Heart left ventricle (tissue), 16 donors: ENCODE measurements at regions not wholly inside any gene's neighbourhood (a gene's known extent, or its start where the extent isn't known, plus 50 kb on each side); places are given as distances from the start of the nearest gene placed in this dataset.

Experiments
- ATAC-seq, 4 donors: fragments of 200-7000 bp; cut with Tn5 transposase; one replicate each; pipeline ENCODE4 v1.9.1; 2020 to 2022; ENCODE audit warnings: moderate library complexity in 4 of 4, mild to moderate bottlenecking in 3 of 4, moderate number of reproducible peaks in 1 of 4
- DNase-seq, 5 donors: peaks; one replicate each; pipeline ENCODE4 v3.0.0-alpha.2; 2020
- H3K27ac ChIP-seq, 12 donors: fragments of 200-600 bp; sonication (generic) in 4 of 12; one replicate each; pipeline versions ENCODE4 v1.5.0 to v1.8.0; 2016 to 2022; ENCODE audit warnings: mild to moderate bottlenecking in 2 of 12
- H3K27me3 ChIP-seq, 9 donors: fragments of 200-600 bp; sonication (generic) in 2 of 9; one replicate each; pipeline versions ENCODE4 v1.5.1 to v1.8.0; 2016 to 2022; ENCODE audit warnings: mild to moderate bottlenecking in 3 of 9
- H3K36me3 ChIP-seq, 9 donors: fragments of 200-600 bp; sonication (generic) in 2 of 9; one replicate each; pipeline versions ENCODE4 v1.5.0 to v1.8.0; 2018 to 2022; ENCODE audit warnings: mild to moderate bottlenecking in 2 of 9
- H3K4me1 ChIP-seq, 12 donors: fragments of 200-600 bp; sonication (generic) in 4 of 12; one replicate each; pipeline versions ENCODE4 v1.5.0 to v1.8.0; 2016 to 2022; ENCODE audit warnings: mild to moderate bottlenecking in 3 of 12
- H3K4me3 ChIP-seq, 12 donors: fragments of 200-600 bp; sonication (generic) in 4 of 12; one replicate each; pipeline versions ENCODE4 v1.5.0 to v1.8.0; 2017 to 2022; ENCODE audit warnings: mild to moderate bottlenecking in 9 of 12, moderate library complexity in 4 of 12
- H3K9me3 ChIP-seq, 12 donors: fragments of 200-600 bp; sonication (generic) in 4 of 12; one replicate each; pipeline versions ENCODE4 v1.5.0 to v1.8.0; 2016 to 2022; ENCODE audit warnings: mild to moderate bottlenecking in 1 of 12
- POLR2A ChIP-seq, 2 donors: fragments of 450-650 bp; IDR thresholded peaks; one replicate each; pipeline ENCODE4 v1.6.1; 2017; ENCODE audit warnings: antibody characterized with exemption in 2 of 2, mild to moderate bottlenecking in 2 of 2, moderate library complexity in 2 of 2
- WGBS, 4 donors: extraction: QIAGEN DNeasy Blood & Tissue Kit in 2 of 4; methylation state at CpG; one replicate each; pipeline versions ENCODE4 v1.1.5 to v1.1.7; 2013 to 2018; 5-methylcytosine and 5-hydroxymethylcytosine counted together
- intact Hi-C, 10 donors: fragments of 100-400 bp; cut with DNase I; formaldehyde crosslinking; loops; one replicate each; pipeline versions ENCODE4 v1.11.1 to v1.14.2; 2022
- TF ChIP-seq, protein P1 (sequence below), 12 donors: fragments of 200-600 bp; sonication (generic) in 4 of 12; IDR thresholded peaks; one replicate each; pipeline versions ENCODE4 v1.5.0 to v1.8.0; 2018 to 2022; ENCODE audit warnings: antibody characterized with exemption in 12 of 12, mild to moderate bottlenecking in 5 of 12
- donor health status: ischemic (EF 13 %, LVEDD 7.1; RV severe dilation, severe dysfunction).
- donor health status: healthy with polysubstance abuse.
- donor health status: DM: no; HTN: yes; CAD: no.
- donor health status: DM: no; HTN: no; CAD: no.
- donor health status: ischemic (EF 25% LVEDD 6.9; RV normal size, moderate dysfunction).
- donor health status: ischemic (EF 25% LVEDD 5.7; RV mildly dilated, moderate dysfunction).
- donor health status: healthy.
- donor health status: DM: yes; HTN: yes; CAD: no.
- donor health status: ischemic (EF 35%, LVEDD 5.7; RV mildly dilated, moderate dysfunction).
- donor health status: nonischemic (EF 11% LVEDD 7.7; RV severe dilation, severe dysfunction).
- donor health status: DM: yes; HTN: yes; CAD: no.
- donor health status: PGD.
- donor health status: ischemic (EF 29% LVEDD 5.4; RV normal size, mild dysfunction).
- donor health status: nonischemic (EF 23%, LVEDD 6.1; RV moderate dilation, normal function).

DNA sequence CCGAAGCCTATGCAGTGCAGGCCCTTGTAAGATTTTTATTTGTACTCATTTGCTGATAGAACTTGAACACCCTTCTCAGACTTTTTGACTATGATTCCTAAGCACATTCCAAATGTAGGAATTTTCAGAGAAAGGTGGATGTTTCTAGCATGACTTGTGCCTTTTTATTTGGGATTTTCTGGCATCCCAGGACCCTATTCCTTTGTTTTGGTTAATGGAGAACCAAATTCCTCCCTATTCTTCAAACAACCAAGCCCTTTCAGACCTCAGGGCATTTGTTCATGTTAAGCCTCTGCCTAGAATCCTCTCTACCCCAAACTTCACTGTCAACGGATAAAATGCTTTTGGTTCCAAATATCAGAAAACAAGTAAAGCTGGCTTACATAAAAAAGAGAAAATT, 371.1 kb downstream of the DDX10 start:
- Histone ChIP-seq H3K9me3 (no peaks in the 10 kb centered on the region), H3K27ac (no peak overlapping the region), H3K4me1 (no peaks in the 10 kb centered on the region), H3K4me3 (no peak overlapping the region), H3K27me3 (no peaks in the 10 kb centered on the region), H3K36me3 (no peaks in the 10 kb centered on the region)
- TF ChIP-seq, protein P1, sequence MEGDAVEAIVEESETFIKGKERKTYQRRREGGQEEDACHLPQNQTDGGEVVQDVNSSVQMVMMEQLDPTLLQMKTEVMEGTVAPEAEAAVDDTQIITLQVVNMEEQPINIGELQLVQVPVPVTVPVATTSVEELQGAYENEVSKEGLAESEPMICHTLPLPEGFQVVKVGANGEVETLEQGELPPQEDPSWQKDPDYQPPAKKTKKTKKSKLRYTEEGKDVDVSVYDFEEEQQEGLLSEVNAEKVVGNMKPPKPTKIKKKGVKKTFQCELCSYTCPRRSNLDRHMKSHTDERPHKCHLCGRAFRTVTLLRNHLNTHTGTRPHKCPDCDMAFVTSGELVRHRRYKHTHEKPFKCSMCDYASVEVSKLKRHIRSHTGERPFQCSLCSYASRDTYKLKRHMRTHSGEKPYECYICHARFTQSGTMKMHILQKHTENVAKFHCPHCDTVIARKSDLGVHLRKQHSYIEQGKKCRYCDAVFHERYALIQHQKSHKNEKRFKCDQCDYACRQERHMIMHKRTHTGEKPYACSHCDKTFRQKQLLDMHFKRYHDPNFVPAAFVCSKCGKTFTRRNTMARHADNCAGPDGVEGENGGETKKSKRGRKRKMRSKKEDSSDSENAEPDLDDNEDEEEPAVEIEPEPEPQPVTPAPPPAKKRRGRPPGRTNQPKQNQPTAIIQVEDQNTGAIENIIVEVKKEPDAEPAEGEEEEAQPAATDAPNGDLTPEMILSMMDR (IDR thresholded peaks at IDR 0.05): no peak
- TF ChIP-seq POLR2A (IDR thresholded peaks at IDR 0.05): no peak
- intact Hi-C loops: no loop called here
- ATAC-seq (no peak), DNase-seq (no peak)
- 81 to 84% (median 83%) methylated on average over 2 of the region's 2 CpGs for WGBS, 4 donors

DNA sequence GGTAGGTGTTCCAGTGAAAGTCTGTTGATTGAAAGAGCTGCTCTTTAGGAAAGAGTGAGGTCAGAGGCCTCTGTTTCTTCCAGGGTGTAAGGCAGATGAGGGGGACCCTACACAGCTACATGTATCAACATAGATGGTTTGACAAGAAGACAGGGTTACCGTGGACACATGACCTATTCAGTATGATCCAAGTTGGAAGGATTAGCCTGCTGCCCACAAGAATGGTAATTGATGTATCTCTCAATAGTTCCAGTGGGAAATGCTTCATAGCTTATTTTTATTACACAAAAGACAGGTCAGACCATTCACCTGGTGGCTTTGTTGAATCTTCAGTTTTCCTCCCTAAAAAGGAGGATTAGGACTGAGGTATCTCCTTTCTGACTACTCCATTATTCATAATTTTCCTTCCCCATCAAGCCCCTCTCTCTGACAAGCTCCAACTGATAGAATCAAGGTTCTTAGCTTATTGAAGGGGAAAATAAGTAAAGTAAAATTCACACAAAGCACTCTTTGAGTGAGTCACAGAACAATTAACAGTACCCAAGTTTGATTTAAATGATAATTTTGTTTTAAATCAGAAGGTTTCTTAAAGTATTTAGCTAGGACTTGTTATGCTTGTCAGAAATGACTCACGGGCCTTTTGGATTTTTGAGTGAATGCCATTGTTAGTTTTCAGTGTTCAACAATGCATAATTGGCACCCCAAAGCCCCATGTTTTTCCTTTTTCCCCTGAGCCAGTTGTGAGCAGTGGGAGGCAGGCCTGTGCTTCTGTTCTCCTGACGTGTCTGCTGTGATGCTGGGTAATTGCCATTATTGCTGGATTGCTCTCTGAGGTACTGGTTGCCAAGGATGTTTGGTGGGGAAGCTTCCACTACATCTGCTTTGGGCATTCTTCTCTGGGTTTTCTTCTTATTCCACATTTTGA, 373.2 kb downstream of the DDX10 start:
- TF ChIP-seq, protein P1 (IDR thresholded peaks at IDR 0.05): no peak
- TF ChIP-seq POLR2A (IDR thresholded peaks at IDR 0.05): no peak
- Histone ChIP-seq H3K27ac (no peak overlapping the region), H3K4me3 (no peak overlapping the region), H3K36me3 (no peaks in the 10 kb centered on the region), H3K9me3 (no peaks in the 10 kb centered on the region), H3K27me3 (no peaks in the 10 kb centered on the region), H3K4me1 (no peaks in the 10 kb centered on the region)
- DNase-seq: no peak
- ATAC-seq: no peak
- intact Hi-C loops: no loop called here
- WGBS, 4 donors: 59 to 75% (median 67%) methylated on average over 3 of the region's 3 CpGs

DNA sequence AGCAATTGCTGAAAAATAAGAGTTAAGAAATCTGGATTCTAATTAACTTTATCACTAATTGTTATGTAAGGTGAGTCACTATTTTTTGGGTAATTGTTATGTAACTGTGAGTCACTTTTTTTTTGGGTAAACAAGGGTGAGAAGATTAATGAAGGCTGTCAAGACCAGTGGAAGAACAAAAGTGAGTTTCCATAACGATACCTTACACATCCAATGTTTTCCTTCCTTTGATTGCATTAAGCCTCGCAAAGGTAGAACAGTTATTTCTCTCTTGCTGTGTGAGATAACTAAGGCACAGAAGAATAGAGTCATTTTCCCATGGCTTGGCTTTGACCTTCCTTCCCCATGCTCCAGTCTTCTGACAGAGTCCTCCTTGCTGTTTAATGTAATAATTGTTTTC, 374.7 kb downstream of the DDX10 start:
- intact Hi-C loops: no loop called here
- ATAC-seq (no peak), DNase-seq (no peak)
- Histone ChIP-seq H3K9me3 (no peaks in the 10 kb centered on the region), H3K4me1 (no peaks in the 10 kb centered on the region), H3K36me3 (no peaks in the 10 kb centered on the region), H3K4me3 (no peak overlapping the region), H3K27ac (no peak overlapping the region), H3K27me3 (no peaks in the 10 kb centered on the region)
- 67 to 87% (median 80%) methylated on average over 2 of the region's 2 CpGs for WGBS, 4 donors
- TF ChIP-seq POLR2A (IDR thresholded peaks at IDR 0.05): no peak
- TF ChIP-seq, protein P1 (IDR thresholded peaks at IDR 0.05): no peak

DNA sequence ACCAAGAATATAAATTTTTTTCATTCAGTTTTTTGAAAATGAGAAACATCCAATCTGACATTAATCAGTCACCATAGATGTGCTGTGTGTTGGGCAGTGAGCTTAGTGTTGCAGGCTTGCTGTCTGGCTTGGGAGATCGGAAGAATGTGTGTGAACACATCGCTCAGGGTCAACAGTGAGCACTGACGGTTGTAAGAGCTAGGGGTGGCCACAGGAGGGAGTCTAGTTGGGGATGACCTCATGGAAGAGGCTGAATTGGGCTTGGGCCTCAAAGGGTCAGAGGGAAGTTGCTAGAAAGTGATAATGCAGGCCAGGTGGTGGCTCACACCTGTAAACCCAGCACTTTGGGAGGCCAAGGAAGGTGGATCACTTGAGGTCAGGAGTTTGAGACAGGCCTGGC, 375.4 kb downstream of the DDX10 start:
- Histone ChIP-seq H3K27me3 (no peaks in the 10 kb centered on the region), H3K9me3 (no peaks in the 10 kb centered on the region), H3K4me1 (no peaks in the 10 kb centered on the region), H3K36me3 (no peaks in the 10 kb centered on the region), H3K4me3 (no peak overlapping the region), H3K27ac (no peak overlapping the region)
- 82 to 85% (median 83%) methylated on average over 3 of the region's 3 CpGs for WGBS, 4 donors
- no peak for TF ChIP-seq POLR2A (IDR thresholded peaks at IDR 0.05)
- TF ChIP-seq, protein P1 (IDR thresholded peaks at IDR 0.05): peak in 1 of 12 donors; percentile 8
- ATAC-seq: no peak
- intact Hi-C loops: no loop called here
- no peak for DNase-seq
